Fibroblast of lung (primary cell): ENCODE measurements at regions not wholly inside any gene's neighbourhood (a gene's known extent, or its start where the extent isn't known, plus 50 kb on each side); places are given as distances from the start of the nearest gene placed in this dataset.

ENCODE experiments used
- DNase-seq, 2 donors: peaks; one replicate each; pipeline versions ENCODE4 v3.0.0 to v3.0.0-alpha.2; 2010; ENCODE audit warnings: low read depth in 2 of 2
- H2AFZ ChIP-seq: 2 replicates; pipeline ENCODE4 v1.5.1; 2012; ENCODE audit warnings: low read length, control low read depth, inconsistent platforms
- H3K27ac ChIP-seq: 2 replicates; pipeline ENCODE4 v1.5.1; 2011; ENCODE audit warnings: low read length, control low read depth; ENCODE audit not compliant: insufficient read depth
- H3K27me3 ChIP-seq: 2 replicates; pipeline ENCODE4 v1.5.1; 2011; ENCODE audit warnings: mild to moderate bottlenecking, low read length; ENCODE audit not compliant: control insufficient read depth, insufficient read depth
- H3K36me3 ChIP-seq: 2 replicates; pipeline ENCODE4 v1.5.1; 2011; ENCODE audit warnings: low read length; ENCODE audit not compliant: control insufficient read depth, insufficient read depth
- H3K4me1 ChIP-seq: 2 replicates; pipeline ENCODE4 v1.5.1; 2011; ENCODE audit warnings: low read length; ENCODE audit not compliant: control insufficient read depth, insufficient read depth; ENCODE audit errors: extremely low read depth
- H3K4me2 ChIP-seq: 2 replicates; pipeline ENCODE4 v1.5.1; 2011; ENCODE audit warnings: low read length, control low read depth; ENCODE audit not compliant: insufficient read depth; ENCODE audit errors: extremely low read depth
- H3K4me3 ChIP-seq, 4 experiments: fragments of 200-600 bp in 1 of 4; sonication (generic) in 1 of 4; replicated peaks in 1 of 4; 2 replicates each; pipeline ENCODE4 v1.5.1; 2011 to 2016; ENCODE audit warnings: low read length in 4 of 4, low read depth in 3 of 4, mild to moderate bottlenecking in 3 of 4, control low read depth in 2 of 4, inconsistent platforms in 1 of 4, mixed read lengths in 1 of 4; ENCODE audit not compliant: insufficient read depth in 1 of 4; ENCODE audit errors: control extremely low read depth in 1 of 4
- H3K79me2 ChIP-seq: 2 replicates; pipeline ENCODE4 v1.5.1; 2012; ENCODE audit warnings: mild to moderate bottlenecking, low read length, inconsistent platforms; ENCODE audit not compliant: control insufficient read depth, insufficient read depth
- H3K9ac ChIP-seq: 2 replicates; pipeline ENCODE4 v1.5.1; 2011; ENCODE audit warnings: mild to moderate bottlenecking, low read length, control low read depth; ENCODE audit not compliant: insufficient read depth
- H3K9me3 ChIP-seq: 2 replicates; pipeline ENCODE4 v1.5.1; 2012; ENCODE audit warnings: low read depth, low read length; ENCODE audit not compliant: control insufficient read depth, insufficient read depth
- H4K20me1 ChIP-seq: 2 replicates; pipeline ENCODE4 v1.5.1; 2011; ENCODE audit warnings: low read length; ENCODE audit not compliant: control insufficient read depth, insufficient read depth; ENCODE audit errors: extremely low read depth
- EZH2 ChIP-seq: IDR thresholded peaks from 2 replicates; pipeline ENCODE4 v1.5.1; 2012; ENCODE audit warnings: low read length, control low read depth, mild to moderate bottlenecking; ENCODE audit errors: missing control alignments
- TF ChIP-seq, protein P1 (sequence below), 2 donors: IDR thresholded peaks in 1 of 2; conservative IDR thresholded peaks in 1 of 2; 1 replicate in 1 of 2; 2 replicates in 1 of 2; pipeline ENCODE4 v1.5.1; 2011 to 2012; ENCODE audit warnings: low read length in 2 of 2, control low read depth in 1 of 2, inconsistent platforms in 1 of 2, low read depth in 1 of 2, mild to moderate bottlenecking in 1 of 2

DNA sequence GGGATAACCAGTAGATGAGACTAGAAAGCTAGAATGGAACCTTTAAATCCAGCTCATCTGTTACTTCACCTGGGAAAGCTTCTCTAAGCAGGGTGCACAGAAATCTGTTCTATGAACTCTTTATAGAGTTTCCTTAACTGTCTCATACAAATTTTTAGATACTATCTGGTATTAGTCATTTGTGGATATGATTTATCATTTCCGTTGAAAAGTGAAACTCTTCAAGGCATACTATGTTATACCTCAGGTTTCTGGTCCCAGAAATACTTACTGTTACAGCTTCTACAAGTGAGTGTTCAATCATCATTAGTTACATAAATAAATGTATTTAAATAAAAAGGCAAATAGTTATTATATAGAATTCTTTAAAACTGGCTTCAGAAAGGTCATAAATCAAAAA is 298.3 kb upstream of the AGA start:
- H3K4me1 ChIP-seq, result no peaks in the 10 kb centered on the region

DNA sequence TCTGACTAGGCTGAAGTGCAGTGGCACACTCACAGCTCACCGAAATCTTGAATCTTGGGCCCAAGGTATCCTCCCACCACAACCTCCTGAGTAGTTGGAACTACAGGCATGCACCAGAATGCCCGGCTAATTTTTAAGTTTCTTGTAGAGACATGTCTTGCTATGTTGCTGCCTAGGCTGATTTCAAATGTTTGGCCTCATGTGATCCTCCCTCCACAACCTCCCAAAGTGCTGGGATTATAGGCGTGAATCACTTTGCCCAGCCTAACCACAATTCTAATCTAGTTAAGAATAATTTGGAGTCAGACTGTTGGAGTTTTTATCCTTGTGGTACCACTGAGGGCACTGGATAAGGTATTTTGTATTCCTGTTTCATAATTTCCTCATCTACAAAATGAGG is 317.5 kb upstream of the AGA start:
- Histone ChIP-seq H3K4me2 (no peak overlapping the region), H3K9me3 (no peaks in the 10 kb centered on the region), H3K27me3 (no peaks in the 10 kb centered on the region), H3K36me3 (no peaks in the 10 kb centered on the region), H3K4me3 (no peak overlapping the region), H3K9ac (no peak overlapping the region), H2AFZ (no peak overlapping the region), H3K27ac (no peak overlapping the region), H3K4me1 (no peaks in the 10 kb centered on the region), H4K20me1 (no peaks in the 10 kb centered on the region), H3K79me2 (no peaks in the 10 kb centered on the region)
- TF ChIP-seq, protein P1, sequence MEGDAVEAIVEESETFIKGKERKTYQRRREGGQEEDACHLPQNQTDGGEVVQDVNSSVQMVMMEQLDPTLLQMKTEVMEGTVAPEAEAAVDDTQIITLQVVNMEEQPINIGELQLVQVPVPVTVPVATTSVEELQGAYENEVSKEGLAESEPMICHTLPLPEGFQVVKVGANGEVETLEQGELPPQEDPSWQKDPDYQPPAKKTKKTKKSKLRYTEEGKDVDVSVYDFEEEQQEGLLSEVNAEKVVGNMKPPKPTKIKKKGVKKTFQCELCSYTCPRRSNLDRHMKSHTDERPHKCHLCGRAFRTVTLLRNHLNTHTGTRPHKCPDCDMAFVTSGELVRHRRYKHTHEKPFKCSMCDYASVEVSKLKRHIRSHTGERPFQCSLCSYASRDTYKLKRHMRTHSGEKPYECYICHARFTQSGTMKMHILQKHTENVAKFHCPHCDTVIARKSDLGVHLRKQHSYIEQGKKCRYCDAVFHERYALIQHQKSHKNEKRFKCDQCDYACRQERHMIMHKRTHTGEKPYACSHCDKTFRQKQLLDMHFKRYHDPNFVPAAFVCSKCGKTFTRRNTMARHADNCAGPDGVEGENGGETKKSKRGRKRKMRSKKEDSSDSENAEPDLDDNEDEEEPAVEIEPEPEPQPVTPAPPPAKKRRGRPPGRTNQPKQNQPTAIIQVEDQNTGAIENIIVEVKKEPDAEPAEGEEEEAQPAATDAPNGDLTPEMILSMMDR (conservative IDR thresholded peaks at IDR 0.05 in 1 of 2, IDR thresholded peaks at IDR 0.05 in 1 of 2; ENCODE audit: low read depth in 1 of 2, low read length in 2 of 2), result no peak
- DNase-seq, result no peak

More for the DNA sequence above, 298.3 kb upstream of the AGA start:
- Histone ChIP-seq H3K9me3 (no peaks in the 10 kb centered on the region), H3K4me2 (no peak overlapping the region), H3K79me2 (no peaks in the 10 kb centered on the region), H4K20me1 (no peaks in the 10 kb centered on the region), H3K27me3 (no peaks in the 10 kb centered on the region), H3K27ac (no peak overlapping the region), H3K4me3 (no peak overlapping the region), H3K9ac (no peak overlapping the region), H2AFZ (no peak overlapping the region), H3K36me3 (no peaks in the 10 kb centered on the region)
- TF ChIP-seq, protein P1 (conservative IDR thresholded peaks at IDR 0.05 in 1 of 2, IDR thresholded peaks at IDR 0.05 in 1 of 2; ENCODE audit: low read depth in 1 of 2, low read length in 2 of 2), result no peak
- no peak for TF ChIP-seq EZH2
- DNase-seq, result peak in 1 of 2 donors; percentile 6

DNA sequence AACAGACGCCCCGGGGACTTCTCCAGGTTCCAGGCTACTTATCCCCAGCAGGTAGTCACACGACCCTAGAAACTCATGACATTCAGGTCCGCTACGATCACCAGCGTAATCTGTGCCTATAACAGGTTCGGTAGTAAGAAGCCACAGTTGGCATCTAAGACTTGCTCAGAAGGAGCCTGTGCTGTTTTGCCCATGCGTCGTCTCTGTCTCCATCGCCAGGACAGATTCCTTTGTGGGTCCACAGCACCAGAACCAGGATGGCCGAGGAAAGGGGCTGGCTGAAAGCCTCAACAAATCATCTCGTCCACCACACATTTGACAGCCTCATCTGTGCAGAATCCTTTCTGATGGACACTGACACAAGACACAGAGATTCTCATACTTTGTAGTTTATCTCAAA is 319.5 kb upstream of the AGA start:
- no peaks in the 10 kb centered on the region for H3K27me3 ChIP-seq
- no peaks in the 10 kb centered on the region for H3K4me1 ChIP-seq
- no peak overlapping the region for H2AFZ ChIP-seq
- H3K27ac ChIP-seq, result no peak overlapping the region
- no peaks in the 10 kb centered on the region for H3K36me3 ChIP-seq
- no peak for DNase-seq
- no peaks in the 10 kb centered on the region for H4K20me1 ChIP-seq
- H3K9me3 ChIP-seq, result no peaks in the 10 kb centered on the region
- H3K79me2 ChIP-seq, result no peaks in the 10 kb centered on the region
- H3K9ac ChIP-seq, result no peak overlapping the region
- TF ChIP-seq, protein P1 (conservative IDR thresholded peaks at IDR 0.05 in 1 of 2, IDR thresholded peaks at IDR 0.05 in 1 of 2; ENCODE audit: low read depth in 1 of 2, low read length in 2 of 2), result no peak
- H3K4me2 ChIP-seq, result no peak overlapping the region
- no peak overlapping the region for H3K4me3 ChIP-seq
